Upper lobe of left lung (tissue), 6 donors: ENCODE measurements at regions not wholly inside any gene's neighbourhood (a gene's known extent, or its start where the extent isn't known, plus 50 kb on each side); places are given as distances from the start of the nearest gene placed in this dataset.

Experiments
- ATAC-seq, 2 donors: fragments of 200-7000 bp; cut with Tn5 transposase; one replicate each; pipeline ENCODE4 v1.9.1; 2022; ENCODE audit warnings: mild to moderate bottlenecking in 2 of 2, moderate library complexity in 2 of 2; ENCODE audit not compliant: low FRiP score in 2 of 2
- DNase-seq, 2 donors: peaks; one replicate each; pipeline ENCODE4 v3.0.0-alpha.2; 2019 to 2020
- H3K27ac ChIP-seq, 4 donors: fragments of 200-600 bp; sonication (generic); one replicate each; pipeline ENCODE4 v1.5.1; 2016 to 2019
- H3K27me3 ChIP-seq, 4 donors: fragments of 200-600 bp; sonication (generic); one replicate each; pipeline ENCODE4 v1.5.1; 2017 to 2019
- H3K36me3 ChIP-seq, 4 donors: fragments of 200-600 bp; sonication (generic); one replicate each; pipeline ENCODE4 v1.5.1; 2016 to 2019
- H3K4me1 ChIP-seq, 4 donors: fragments of 200-600 bp; sonication (generic); one replicate each; pipeline ENCODE4 v1.5.1; 2018 to 2019
- H3K4me3 ChIP-seq, 4 donors: fragments of 200-600 bp; sonication (generic); one replicate each; pipeline ENCODE4 v1.5.1; 2017 to 2019; ENCODE audit warnings: mild to moderate bottlenecking in 2 of 4, moderate library complexity in 1 of 4
- H3K9me3 ChIP-seq, 4 donors: fragments of 200-600 bp; sonication (generic); one replicate each; pipeline ENCODE4 v1.5.1; 2018 to 2019
- CTCF ChIP-seq, 6 experiments: fragments of 450-650 bp in 4 of 6; fragments of 200-600 bp in 2 of 6; sonication (generic) in 2 of 6; IDR thresholded peaks; one replicate each; pipeline ENCODE4 v1.5.1; 2016 to 2019; ENCODE audit warnings: antibody characterized with exemption in 6 of 6
- EP300 ChIP-seq, 4 donors: sonication (generic); formaldehyde crosslinking; IDR thresholded peaks; one replicate each; pipeline ENCODE4 v1.5.1; 2017; ENCODE audit warnings: antibody characterized with exemption in 4 of 4, control low read depth in 2 of 4
- POLR2A ChIP-seq, 4 donors: fragments of 450-650 bp; IDR thresholded peaks; one replicate each; pipeline ENCODE4 v1.5.1; 2016 to 2017; ENCODE audit warnings: antibody characterized with exemption in 4 of 4, mild to moderate bottlenecking in 2 of 4
- POLR2AphosphoS5 ChIP-seq, 2 donors: sonication (generic); formaldehyde crosslinking; IDR thresholded peaks; one replicate each; pipeline ENCODE4 v1.5.1; 2017; ENCODE audit warnings: antibody characterized with exemption in 2 of 2
- WGBS, 2 donors: methylation state at CpG; one replicate each; pipeline ENCODE4 v1.1.5; 2017 to 2018; 5-methylcytosine and 5-hydroxymethylcytosine counted together
- donor health status: DM: no; HTN: no; CAD: no; lungs with moderate emphysema.
- donor health status: DM: no; HTN: yes; CAD: no; lungs with severe emphysema.

DNA sequence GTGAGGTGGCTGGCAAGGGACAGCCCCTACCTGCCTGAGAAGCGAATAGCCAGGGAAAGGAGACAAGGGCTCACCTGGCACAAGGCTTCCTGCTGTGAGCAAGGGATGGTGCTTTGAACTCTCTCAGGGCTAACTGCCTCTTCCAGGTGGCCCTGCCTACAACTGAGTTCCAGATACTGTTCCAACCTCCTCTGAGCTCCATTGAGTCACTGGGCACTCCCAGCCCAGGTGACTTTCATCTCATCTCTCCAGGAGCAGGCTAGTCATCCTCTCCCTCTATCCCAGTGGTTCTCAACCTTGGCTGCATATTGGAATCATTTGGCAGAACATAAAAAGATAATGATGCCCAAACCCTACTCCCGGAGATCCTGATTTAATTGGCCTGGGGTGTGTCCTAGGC is 374.0 kb upstream of the ZFP64 start:
- WGBS, 2 donors: 88 to 97% methylated on average over 2 of the region's 2 CpGs
- no peak for DNase-seq
- peak in 1 of 2 donors; percentile 46 for ATAC-seq

GRCh38 chr20:52564594-52564993 is 373.0 kb upstream of the ZFP64 start:
- DNase-seq (no peak), ATAC-seq (no peak)
- no peak overlapping the region for H3K4me3 ChIP-seq
- 94 to 100% methylated on average over 4 of the region's 4 CpGs for WGBS, 2 donors
- no peaks in the 10 kb centered on the region for H3K4me1 ChIP-seq
- no peak overlapping the region for H3K27ac ChIP-seq
- no peak for TF ChIP-seq POLR2A (IDR thresholded peaks at IDR 0.05)
- no peak for TF ChIP-seq CTCF (IDR thresholded peaks at IDR 0.05)
- TF ChIP-seq POLR2AphosphoS5 (IDR thresholded peaks at IDR 0.05): no peak
- TF ChIP-seq EP300 (IDR thresholded peaks at IDR 0.05): no peak
- no peaks in the 10 kb centered on the region for H3K27me3 ChIP-seq
- no peaks in the 10 kb centered on the region for H3K36me3 ChIP-seq
- peaks cover 0 to 5% (median 0%) of the 10 kb centered on the region in 4 donors for H3K9me3 ChIP-seq

More for the DNA sequence above, 374.0 kb upstream of the ZFP64 start:
- Histone ChIP-seq H3K4me3 (no peak overlapping the region), H3K27ac (no peak overlapping the region), H3K27me3 (no peaks in the 10 kb centered on the region), H3K9me3 (no peaks in the 10 kb centered on the region), H3K4me1 (no peaks in the 10 kb centered on the region), H3K36me3 (no peaks in the 10 kb centered on the region)
- TF ChIP-seq CTCF (IDR thresholded peaks at IDR 0.05): no peak
- TF ChIP-seq POLR2A (IDR thresholded peaks at IDR 0.05): no peak
- TF ChIP-seq POLR2AphosphoS5 (IDR thresholded peaks at IDR 0.05): no peak
- TF ChIP-seq EP300 (IDR thresholded peaks at IDR 0.05): no peak

GRCh38 chr20:52552181-52552872 is 360.7 kb upstream of the ZFP64 start:
- Histone ChIP-seq H3K4me1 (no peaks in the 10 kb centered on the region), H3K27me3 (no peaks in the 10 kb centered on the region), H3K27ac (no peak overlapping the region), H3K4me3 (no peak overlapping the region), H3K9me3 (no peaks in the 10 kb centered on the region), H3K36me3 (no peaks in the 10 kb centered on the region)
- no peak for ATAC-seq
- no peak for TF ChIP-seq EP300 (IDR thresholded peaks at IDR 0.05)
- TF ChIP-seq POLR2AphosphoS5 (IDR thresholded peaks at IDR 0.05): no peak
- TF ChIP-seq POLR2A (IDR thresholded peaks at IDR 0.05): no peak
- no peak for TF ChIP-seq CTCF (IDR thresholded peaks at IDR 0.05)
- WGBS, 2 donors: 66 to 74% methylated on average over 12 of the region's 12 CpGs
- DNase-seq: no peak

DNA sequence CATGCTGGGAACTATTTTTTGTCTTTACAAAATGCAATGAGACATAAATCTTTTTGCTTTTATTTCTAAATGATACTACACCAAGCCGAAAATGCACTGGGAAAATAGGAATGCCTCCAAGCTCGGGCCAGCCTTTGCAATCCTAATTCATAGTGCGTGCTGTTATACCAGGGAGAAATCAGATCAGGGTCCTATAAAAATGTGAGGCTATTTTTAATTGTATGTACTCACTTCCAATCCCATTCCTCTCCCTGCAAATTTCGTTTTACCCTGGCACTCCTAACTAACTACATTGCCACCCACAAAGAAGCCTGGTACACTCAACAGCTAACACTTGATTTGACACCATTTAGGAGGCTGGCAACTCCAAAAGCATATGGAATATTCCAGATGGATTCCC is 350.6 kb upstream of the ZFP64 start:
- ATAC-seq: no peak
- H3K27me3 ChIP-seq: no peaks in the 10 kb centered on the region
- no peak for DNase-seq
- H3K4me3 ChIP-seq: no peak overlapping the region
- no peaks in the 10 kb centered on the region for H3K36me3 ChIP-seq
- no peaks in the 10 kb centered on the region for H3K4me1 ChIP-seq
- TF ChIP-seq EP300 (IDR thresholded peaks at IDR 0.05) (no peak), POLR2A (IDR thresholded peaks at IDR 0.05) (no peak), CTCF (IDR thresholded peaks at IDR 0.05) (no peak), POLR2AphosphoS5 (IDR thresholded peaks at IDR 0.05) (no peak)
- 61 to 63% methylated on average over 4 of the region's 4 CpGs for WGBS, 2 donors
- H3K9me3 ChIP-seq: no peaks in the 10 kb centered on the region
- H3K27ac ChIP-seq: no peak overlapping the region

GRCh38 chr20:52540509-52540908 is 348.9 kb upstream of the ZFP64 start:
- 60 to 79% methylated on average over 1 of the region's 1 CpG for WGBS, 2 donors
- Histone ChIP-seq H3K27me3 (no peaks in the 10 kb centered on the region), H3K4me1 (no peaks in the 10 kb centered on the region), H3K9me3 (no peaks in the 10 kb centered on the region), H3K4me3 (no peak overlapping the region), H3K27ac (no peak overlapping the region), H3K36me3 (no peaks in the 10 kb centered on the region)
- no peak for TF ChIP-seq CTCF (IDR thresholded peaks at IDR 0.05)
- no peak for TF ChIP-seq EP300 (IDR thresholded peaks at IDR 0.05)
- no peak for TF ChIP-seq POLR2AphosphoS5 (IDR thresholded peaks at IDR 0.05)
- TF ChIP-seq POLR2A (IDR thresholded peaks at IDR 0.05): no peak
- ATAC-seq (no peak), DNase-seq (no peak)
